ENCODE measurements at regions not wholly inside any gene's neighbourhood (a gene's known extent, or its start where the extent isn't known, plus 50 kb on each side); places are given as distances from the start of the nearest gene placed in this dataset.

- DNase-seq (ENCODE audit: low read depth, low spot score) = no peak
- TF ChIP-seq GATA2 (IDR thresholded peaks at IDR 0.05; ENCODE audit: insufficient read depth, insufficient read length, low read depth, low read length) = no peak
- no peak for TF ChIP-seq EZH2 (IDR thresholded peaks at IDR 0.05; ENCODE audit: borderline replicate concordance, low read depth, low read length, severe bottlenecking)
- TF ChIP-seq JUN (IDR thresholded peaks at IDR 0.05; ENCODE audit: borderline replicate concordance, insufficient read depth, insufficient read length, low read depth) = no peak
- TF ChIP-seq CTCF (IDR thresholded peaks at IDR 0.05; ENCODE audit: extremely low read depth in 1 of 2, insufficient read depth in 1 of 2, low read depth in 1 of 2, low read length in 2 of 2) = no peak
- no peak for TF ChIP-seq MYC (IDR thresholded peaks at IDR 0.05; ENCODE audit: low read depth, low read length)
- no peak for TF ChIP-seq FOS (IDR thresholded peaks at IDR 0.05; ENCODE audit: borderline replicate concordance, insufficient read depth, low read length)
- TF ChIP-seq POLR2AphosphoS5 (IDR thresholded peaks at IDR 0.05; ENCODE audit: insufficient read depth, low read depth, low read length) = no peak
- TF ChIP-seq POLR2A (IDR thresholded peaks at IDR 0.05; ENCODE audit: low read depth, low read length) = no peak
- TF ChIP-seq MAX (IDR thresholded peaks at IDR 0.05; ENCODE audit: insufficient read depth, insufficient read length) = no peak
- Histone ChIP-seq H3K9ac (replicated peaks; ENCODE audit: extremely low read depth, insufficient read depth, low read length) (no peak overlapping the region), H3K36me3 (ENCODE audit: control insufficient read depth in 2 of 2, extremely low read depth in 1 of 2, insufficient read depth in 2 of 2, low read length in 2 of 2) (no peaks in the 10 kb centered on the region), H3K27ac (ENCODE audit: insufficient read depth, low read depth, low read length) (no peak overlapping the region), H3K79me2 (ENCODE audit: control insufficient read depth, insufficient read depth, low read length) (no peaks in the 10 kb centered on the region), H3K9me1 (replicated peaks; ENCODE audit: control insufficient read depth, extremely low read depth, insufficient read depth, low read length) (no peaks in the 10 kb centered on the region), H3K4me1 (ENCODE audit: control insufficient read depth, extremely low read depth, insufficient read depth, low read length) (no peaks in the 10 kb centered on the region), H3K9me3 (replicated peaks; ENCODE audit: control insufficient read depth, insufficient read depth, low read length) (no peaks in the 10 kb centered on the region), H3K27me3 (ENCODE audit: control insufficient read depth in 2 of 2, insufficient read depth in 2 of 2, low read length in 2 of 2) (peaks cover 0 to 1% of the 10 kb centered on the region in 2 experiments), H3K4me2 (ENCODE audit: insufficient read depth, low read length) (no peak overlapping the region), H2AFZ (ENCODE audit: low read depth, low read length) (no peak overlapping the region), H3K4me3 (replicated peaks in 1 of 3; ENCODE audit: insufficient read depth in 1 of 3, low read depth in 1 of 3, low read length in 3 of 3) (no peak overlapping the region), H4K20me1 (replicated peaks; ENCODE audit: control insufficient read depth, extremely low read depth, insufficient read depth, low read length) (no peaks in the 10 kb centered on the region)
- ChIA-PET CTCF (no interaction called here), POLR2A (no interaction called here)
- intact Hi-C loops (cut with micrococcal nuclease) (no loop called here), dilution Hi-C loops (cut with MboI; ENCODE audit: extremely low pct_ligation_motif_present, low sequenced_read_pairs) (no loop called here)
- no TSS peak for BruUV-seq (replicated peaks)
- no peak for FAIRE-seq
Observed at GRCh38 chrX:40462795-40463194, 118.0 kb upstream of the ATP6AP2 start.

Data from endothelial cell of umbilical vein (primary cell).